Naive B cell (primary cell): ENCODE measurements at regions not wholly inside any gene's neighbourhood (a gene's known extent, or its start where the extent isn't known, plus 50 kb on each side); places are given as distances from the start of the nearest gene placed in this dataset.
"Not testable (repeated sequence)": the region's sequence is repeated elsewhere in the genome, so short reads cannot be mapped to it uniquely, and the experiment has no call there.

Source experiments
- ATAC-seq, 2 donors: fragments of 150-1000 bp; cut with Tn5 transposase; 2 replicates each; pipeline ENCODE4 v1.10.0; 2021; ENCODE audit warnings: low read depth in 2 of 2, mild to moderate bottlenecking in 2 of 2, moderate library complexity in 2 of 2
- DNase-seq: peaks from one replicate; pipeline ENCODE4 v3.0.0; 2022
- H3K27ac Mint-ChIP-seq, 6 donors: one replicate each; pipeline ENCODE4 v1.8.0; 2020 to 2022; ENCODE audit warnings: mild to moderate bottlenecking in 6 of 6, mixed read lengths in 6 of 6, moderate library complexity in 5 of 6, inconsistent platforms in 2 of 6
- H3K27me3 Mint-ChIP-seq, 3 donors: one replicate each; pipeline ENCODE4 v1.8.0; 2021 to 2022; ENCODE audit warnings: mixed read lengths in 3 of 3, mild to moderate bottlenecking in 1 of 3
- H3K36me3 Mint-ChIP-seq, 2 donors: one replicate each; pipeline ENCODE4 v1.8.0; 2020 to 2022; ENCODE audit warnings: mixed read lengths in 2 of 2, inconsistent platforms in 1 of 2, mild to moderate bottlenecking in 1 of 2
- H3K4me1 Mint-ChIP-seq, 3 donors: one replicate each; pipeline ENCODE4 v1.8.0; 2020 to 2022; ENCODE audit warnings: mixed read lengths in 3 of 3, inconsistent platforms in 1 of 3, mild to moderate bottlenecking in 1 of 3, moderate library complexity in 1 of 3
- H3K4me3 Mint-ChIP-seq, 8 donors: one replicate each; pipeline ENCODE4 v1.8.0; 2020 to 2022; ENCODE audit warnings: mild to moderate bottlenecking in 8 of 8, mixed read lengths in 8 of 8, moderate library complexity in 8 of 8, inconsistent platforms in 2 of 8
- H3K9me3 Mint-ChIP-seq, 7 donors: one replicate each; pipeline ENCODE4 v1.8.0; 2020 to 2022; ENCODE audit warnings: mixed read lengths in 7 of 7, mild to moderate bottlenecking in 5 of 7, inconsistent platforms in 2 of 7, moderate library complexity in 1 of 7

DNA sequence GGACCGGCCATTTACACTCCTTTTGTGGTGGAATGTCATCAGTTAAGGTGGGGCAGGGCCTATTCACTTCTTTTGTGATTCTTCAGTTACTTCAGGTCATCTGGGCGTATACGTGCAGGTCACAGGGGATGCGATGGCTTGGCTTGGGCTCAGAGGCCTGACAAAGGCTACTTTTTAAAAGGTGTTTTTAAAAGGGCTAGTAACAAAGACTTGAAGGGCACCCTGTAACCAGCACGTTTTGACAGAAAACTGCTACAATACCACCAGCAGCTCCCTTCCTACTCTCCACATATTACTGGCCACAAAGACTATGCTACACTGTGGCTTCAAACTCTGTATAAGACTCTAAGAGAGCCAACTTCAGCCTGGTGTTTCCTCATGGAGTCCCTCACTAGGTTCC lies 151.6 kb upstream of the KCTD3 start:
- H3K36me3 Mint-ChIP-seq, DNase-seq, H3K27me3 Mint-ChIP-seq, H3K27ac Mint-ChIP-seq, H3K4me1 Mint-ChIP-seq, H3K4me3 Mint-ChIP-seq, ATAC-seq: not testable (repeated sequence)
- H3K9me3 Mint-ChIP-seq, result peaks cover 0 to 15% (median 0%) of the 10 kb centered on the region in 7 donors

DNA sequence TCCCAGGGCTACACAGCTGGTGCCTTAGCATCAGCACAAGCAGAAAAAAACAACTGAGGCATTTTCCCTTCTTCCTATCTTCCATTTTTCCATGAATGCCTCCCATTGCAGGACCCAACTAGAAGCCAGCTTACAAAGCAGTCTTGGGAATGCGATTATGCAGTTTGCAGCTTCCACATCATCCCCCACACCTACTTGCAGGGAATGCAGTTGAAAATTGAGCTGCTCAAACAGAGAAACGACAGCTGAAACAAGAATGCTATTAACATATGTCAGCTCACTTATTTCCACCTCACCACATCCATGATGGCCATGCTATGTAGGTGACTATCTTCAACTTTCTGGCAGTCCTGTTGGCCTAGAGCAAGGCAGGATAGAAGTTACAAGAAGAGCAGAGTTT lies 150.6 kb upstream of the KCTD3 start:
- Mint-ChIP-seq H3K4me1 (no peaks in the 10 kb centered on the region), H3K4me3 (no peak overlapping the region), H3K9me3 (peaks cover 0 to 13% (median 0%) of the 10 kb centered on the region in 7 donors), H3K27me3 (no peaks in the 10 kb centered on the region), H3K36me3 (no peaks in the 10 kb centered on the region), H3K27ac (no peak overlapping the region)
- ATAC-seq, result no peak
- no peak for DNase-seq

DNA sequence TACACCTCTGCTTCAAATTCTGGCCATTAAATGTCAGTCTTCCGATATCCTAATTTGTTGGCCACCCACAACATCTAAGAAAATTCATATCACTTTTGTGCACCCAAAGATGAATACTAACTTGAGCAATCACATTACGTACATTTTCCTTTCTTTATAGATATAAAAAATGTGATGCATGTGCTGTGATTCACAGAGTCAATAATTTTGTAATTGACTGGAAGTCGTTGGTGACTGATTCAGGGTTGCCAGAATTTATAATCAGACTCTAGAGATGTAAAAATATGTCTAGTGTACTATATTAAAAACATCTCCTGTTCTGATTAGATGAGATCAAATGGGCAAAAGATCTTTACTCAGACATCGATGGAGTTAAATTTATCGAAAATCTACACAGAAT lies 150.0 kb upstream of the KCTD3 start:
- H3K27me3 Mint-ChIP-seq, result no peaks in the 10 kb centered on the region
- H3K36me3 Mint-ChIP-seq, result no peaks in the 10 kb centered on the region
- no peaks in the 10 kb centered on the region for H3K4me1 Mint-ChIP-seq
- no peak for DNase-seq
- H3K4me3 Mint-ChIP-seq, result no peak overlapping the region
- peaks cover 0 to 7% (median 0%) of the 10 kb centered on the region in 7 donors for H3K9me3 Mint-ChIP-seq
- no peak for ATAC-seq
- H3K27ac Mint-ChIP-seq, result no peak overlapping the region

DNA sequence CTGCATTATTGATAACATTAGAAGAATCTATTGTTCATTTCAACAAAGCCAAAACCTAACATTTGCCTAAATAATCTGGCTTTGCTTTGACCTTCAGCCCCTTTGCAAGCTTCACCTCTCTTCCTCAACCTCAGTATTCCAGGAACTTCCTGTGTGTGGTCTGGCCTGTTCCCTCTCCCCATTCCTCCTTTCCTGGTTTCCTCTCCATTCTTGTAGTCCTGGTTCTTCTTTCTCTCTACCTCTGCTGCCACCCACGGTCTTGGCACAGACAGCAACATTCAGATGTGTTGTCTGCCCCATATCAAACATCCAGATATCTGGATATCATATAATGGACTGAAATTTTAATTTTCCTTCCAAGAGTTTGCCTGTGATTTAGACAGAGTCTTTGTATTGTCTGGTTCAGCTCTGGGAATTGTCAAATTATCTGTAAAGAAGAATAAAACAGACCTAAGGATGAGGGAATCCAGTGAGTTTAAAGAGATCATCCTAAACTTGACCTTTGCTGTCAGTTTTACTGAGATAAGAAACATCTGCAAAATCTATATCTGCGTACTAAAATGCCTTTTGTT lies 148.1 kb upstream of the KCTD3 start:
- Mint-ChIP-seq H3K36me3 (no peaks in the 10 kb centered on the region), H3K27ac (no peak overlapping the region), H3K9me3 (peaks cover 0 to 4% (median 0%) of the 10 kb centered on the region in 7 donors), H3K27me3 (no peaks in the 10 kb centered on the region), H3K4me3 (no peak overlapping the region), H3K4me1 (no peaks in the 10 kb centered on the region)
- DNase-seq (no peak), ATAC-seq (no peak)

DNA sequence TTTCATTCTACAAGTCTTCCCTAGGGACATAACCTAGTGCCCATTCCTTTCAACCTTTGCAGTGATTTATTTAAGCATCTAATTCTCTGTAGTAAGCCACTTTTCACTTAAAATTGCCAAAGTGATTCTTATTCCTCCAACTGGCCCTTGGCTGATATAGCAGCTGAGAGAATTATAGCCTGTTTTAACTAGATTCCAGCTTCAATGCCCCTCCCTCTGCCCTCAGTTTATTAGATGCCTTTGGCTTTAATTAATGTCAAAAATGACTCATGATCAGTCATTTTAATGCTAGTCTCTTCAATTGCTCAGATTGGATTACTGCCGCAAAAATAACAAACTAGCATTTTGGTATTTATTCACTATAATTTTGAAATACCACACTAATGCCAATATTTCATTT lies 145.4 kb upstream of the KCTD3 start:
- no peaks in the 10 kb centered on the region for H3K36me3 Mint-ChIP-seq
- no peaks in the 10 kb centered on the region for H3K27me3 Mint-ChIP-seq
- DNase-seq (no peak), ATAC-seq (no peak)
- no peak overlapping the region for H3K4me3 Mint-ChIP-seq
- H3K4me1 Mint-ChIP-seq, result no peaks in the 10 kb centered on the region
- H3K27ac Mint-ChIP-seq, result no peak overlapping the region
- peaks cover 0 to 7% (median 0%) of the 10 kb centered on the region in 7 donors for H3K9me3 Mint-ChIP-seq

DNA sequence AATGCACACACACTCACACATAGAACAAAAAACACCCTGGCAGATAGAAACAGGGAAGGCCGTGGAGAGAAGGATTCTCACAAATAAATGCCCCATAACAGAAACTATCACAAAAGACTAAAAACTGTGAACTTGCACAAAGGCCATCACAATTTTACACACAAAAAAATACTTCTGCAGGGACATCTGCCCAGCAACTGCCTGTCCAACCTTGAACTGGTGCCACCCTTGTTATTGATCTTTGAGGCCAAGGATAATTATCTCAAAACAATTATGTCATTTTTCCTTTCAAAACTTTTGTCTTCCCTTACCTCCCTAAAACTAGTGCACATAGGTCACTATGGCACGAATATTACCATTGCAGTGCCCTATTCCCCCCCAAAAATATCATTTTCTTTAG lies 143.8 kb upstream of the KCTD3 start:
- Mint-ChIP-seq H3K36me3 (no peaks in the 10 kb centered on the region), H3K9me3 (peaks cover 0 to 22% (median 3%) of the 10 kb centered on the region in 7 donors), H3K27me3 (no peaks in the 10 kb centered on the region), H3K4me3 (no peak overlapping the region), H3K4me1 (no peaks in the 10 kb centered on the region), H3K27ac (no peak overlapping the region)
- ATAC-seq (no peak), DNase-seq (no peak)

DNA sequence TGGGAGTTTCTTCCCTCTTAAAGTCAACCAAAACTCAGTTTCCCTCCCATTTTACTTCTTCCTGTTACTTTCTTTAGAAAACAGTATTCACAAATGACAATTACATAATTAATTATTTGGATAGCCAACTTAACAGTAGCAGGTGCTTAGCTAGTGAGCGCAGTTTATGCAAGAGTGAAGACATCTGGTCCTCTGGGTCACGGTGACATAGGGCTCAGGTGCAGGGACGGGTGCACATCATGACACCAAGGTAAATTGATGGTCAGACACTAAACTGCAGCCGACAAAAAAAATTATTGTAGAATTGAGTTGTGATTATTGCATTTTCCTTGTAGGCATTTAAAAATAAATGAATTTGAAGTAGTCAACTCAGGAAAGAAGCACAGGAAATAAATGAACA lies 142.0 kb upstream of the KCTD3 start:
- no peak overlapping the region for H3K4me3 Mint-ChIP-seq
- ATAC-seq (no peak), DNase-seq (no peak)
- H3K9me3 Mint-ChIP-seq, result peaks cover 0 to 30% (median 4%) of the 10 kb centered on the region in 7 donors
- no peaks in the 10 kb centered on the region for H3K36me3 Mint-ChIP-seq
- H3K27me3 Mint-ChIP-seq, result no peaks in the 10 kb centered on the region
- H3K27ac Mint-ChIP-seq, result no peak overlapping the region
- H3K4me1 Mint-ChIP-seq, result no peaks in the 10 kb centered on the region

DNA sequence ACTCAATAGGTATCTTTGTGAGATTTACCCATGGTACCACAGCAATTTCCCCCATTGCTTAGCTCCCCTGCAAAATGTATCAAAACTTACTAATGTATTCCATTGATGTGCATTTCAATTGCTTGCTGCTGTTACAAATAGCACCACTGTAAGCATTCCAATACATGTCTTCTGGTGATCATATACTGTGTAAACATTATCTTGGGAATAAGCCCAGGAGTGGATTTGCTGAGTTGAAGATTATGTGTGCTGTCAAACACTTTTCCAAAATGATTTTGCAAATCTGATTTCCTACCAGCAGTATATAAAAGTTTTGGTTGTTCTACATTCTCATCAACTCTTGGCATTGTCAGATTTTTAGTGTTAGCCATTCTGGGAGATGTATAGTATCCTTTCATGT lies 141.0 kb upstream of the KCTD3 start:
- H3K4me3 Mint-ChIP-seq, result no peak overlapping the region
- no peaks in the 10 kb centered on the region for H3K4me1 Mint-ChIP-seq
- ATAC-seq, result no peak
- DNase-seq, result no peak
- no peaks in the 10 kb centered on the region for H3K27me3 Mint-ChIP-seq
- H3K36me3 Mint-ChIP-seq, result no peaks in the 10 kb centered on the region
- H3K9me3 Mint-ChIP-seq, result peaks cover 0 to 30% (median 5%) of the 10 kb centered on the region in 7 donors
- H3K27ac Mint-ChIP-seq, result no peak overlapping the region

DNA sequence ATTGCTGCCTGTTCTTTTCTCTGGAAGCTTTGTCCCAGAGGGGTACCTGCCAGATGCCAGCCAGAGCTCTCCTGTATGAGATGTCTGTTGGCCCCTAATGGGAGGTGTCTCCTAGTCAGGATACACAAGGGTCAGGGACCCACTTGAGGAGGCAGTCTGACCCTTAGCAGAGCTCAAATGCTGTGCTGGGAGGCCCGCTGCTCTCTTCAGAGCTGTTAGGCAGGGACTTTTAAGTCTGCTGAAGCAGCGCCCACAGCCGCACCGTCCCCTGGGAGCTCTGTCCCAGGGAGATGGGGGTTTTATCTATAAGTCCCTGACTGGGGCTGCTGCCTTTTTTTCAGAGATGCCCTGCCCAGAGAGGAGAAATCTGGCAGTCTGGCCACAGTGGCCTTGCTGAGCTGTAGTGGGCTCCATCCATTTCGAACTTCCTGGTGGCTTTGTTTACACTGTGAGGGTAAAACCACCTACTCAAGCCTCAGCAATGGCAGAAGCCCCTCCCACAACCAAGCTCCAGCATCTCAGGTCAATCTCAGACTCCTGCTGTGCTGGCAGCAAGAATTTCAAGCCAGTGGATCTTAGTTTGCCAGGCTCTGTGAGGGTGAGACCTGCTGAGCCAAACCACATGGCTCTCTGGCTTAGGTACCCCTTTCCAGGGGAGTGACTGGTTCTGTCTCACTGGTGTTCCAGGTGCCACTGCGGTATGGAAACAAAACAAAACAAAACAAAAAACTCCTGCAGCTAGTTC lies 134.4 kb upstream of the KCTD3 start:
- H3K9me3 Mint-ChIP-seq, result peaks cover 0 to 22% (median 7%) of the 10 kb centered on the region in 7 donors
- H3K27ac Mint-ChIP-seq, DNase-seq, H3K4me1 Mint-ChIP-seq, ATAC-seq, H3K4me3 Mint-ChIP-seq, H3K36me3 Mint-ChIP-seq, H3K27me3 Mint-ChIP-seq: not testable (repeated sequence)

DNA sequence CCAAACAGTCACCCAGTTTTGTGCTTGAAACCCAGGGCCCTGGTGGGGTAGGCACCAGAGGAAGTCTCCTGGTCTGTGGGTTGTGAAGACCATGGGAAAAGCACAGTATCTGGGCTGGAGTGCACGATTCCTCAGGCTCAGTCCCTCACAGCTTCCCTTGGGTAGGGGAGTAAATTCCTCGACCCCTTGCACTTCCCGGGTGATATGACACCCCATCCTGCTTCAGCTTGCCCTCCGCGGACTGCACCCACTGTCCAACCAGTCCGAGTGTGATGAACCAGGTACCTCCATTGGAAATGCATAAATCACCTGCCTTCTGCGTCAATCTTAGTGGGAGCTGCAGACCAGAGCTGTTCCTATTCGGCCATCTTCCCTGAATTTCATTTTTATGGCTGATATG lies 133.9 kb upstream of the KCTD3 start:
- Mint-ChIP-seq H3K4me3 (no peak overlapping the region), H3K36me3 (no peaks in the 10 kb centered on the region), H3K9me3 (peaks cover 0 to 21% (median 7%) of the 10 kb centered on the region in 7 donors), H3K4me1 (no peaks in the 10 kb centered on the region), H3K27ac (no peak overlapping the region), H3K27me3 (no peaks in the 10 kb centered on the region)
- no peak for ATAC-seq
- DNase-seq, result no peak

DNA sequence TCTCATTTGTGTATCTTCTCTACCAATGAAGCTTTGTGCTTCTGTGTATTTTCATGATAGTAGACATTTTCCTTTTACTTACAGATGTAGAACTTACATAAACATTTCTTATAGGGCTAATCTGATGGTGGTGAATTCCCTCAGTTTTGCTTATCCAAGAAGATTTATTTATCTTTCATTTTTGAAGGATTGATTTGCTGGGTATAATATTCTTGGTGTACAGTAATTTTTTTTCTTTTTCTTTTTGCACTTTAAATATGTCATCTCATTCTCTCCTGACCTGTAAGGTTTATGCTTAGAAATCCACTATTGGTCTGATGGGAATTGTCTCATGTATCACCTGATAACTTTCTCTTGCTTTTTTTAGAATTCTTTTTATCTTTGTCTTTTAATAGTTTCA lies 127.6 kb upstream of the KCTD3 start:
- peaks cover 18 to 44% (median 25%) of the 10 kb centered on the region in 7 donors for H3K9me3 Mint-ChIP-seq
- no peak for DNase-seq
- H3K27ac Mint-ChIP-seq, result no peak overlapping the region
- no peak for ATAC-seq
- no peaks in the 10 kb centered on the region for H3K4me1 Mint-ChIP-seq
- no peaks in the 10 kb centered on the region for H3K36me3 Mint-ChIP-seq
- H3K4me3 Mint-ChIP-seq, result no peak overlapping the region
- no peaks in the 10 kb centered on the region for H3K27me3 Mint-ChIP-seq

DNA sequence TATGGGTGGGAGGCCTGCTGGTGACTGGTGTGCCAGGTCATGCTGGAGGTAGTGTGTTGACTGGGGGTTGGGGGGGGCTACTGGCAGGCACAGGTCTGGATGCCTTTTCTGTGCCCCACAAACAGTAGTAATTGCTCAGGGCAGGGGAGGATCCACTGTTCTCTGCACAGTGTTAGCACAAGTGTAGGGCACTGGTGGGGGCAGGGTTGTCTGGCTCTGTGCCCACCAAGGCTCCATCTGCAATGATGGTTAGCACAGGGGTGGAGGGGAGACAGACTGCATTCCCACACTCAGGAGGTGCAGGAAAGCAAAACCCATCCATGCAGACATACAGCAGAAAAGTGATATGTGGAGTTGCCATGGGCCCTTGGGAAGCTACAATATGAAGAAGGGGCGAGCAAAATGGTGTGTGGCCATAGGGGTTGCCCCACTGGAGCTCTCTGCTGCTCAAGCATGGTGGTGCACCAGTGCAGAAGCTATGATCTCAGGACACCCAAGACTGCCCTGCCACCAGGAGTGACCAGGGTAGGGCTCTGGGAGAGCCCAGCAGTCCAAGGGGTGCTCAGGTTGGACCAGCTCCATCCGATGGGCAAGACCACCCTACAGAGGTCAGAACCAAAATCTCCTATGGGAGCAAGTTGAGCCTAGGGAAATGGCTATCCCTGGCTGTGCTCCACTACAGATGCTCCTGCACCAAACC lies 122.2 kb upstream of the KCTD3 start:
- ATAC-seq (no peak), DNase-seq (no peak)
- Mint-ChIP-seq H3K36me3 (no peaks in the 10 kb centered on the region), H3K27me3 (no peaks in the 10 kb centered on the region), H3K27ac (no peak overlapping the region), H3K4me1 (no peaks in the 10 kb centered on the region), H3K4me3 (no peak overlapping the region), H3K9me3 (peaks cover 4 to 22% (median 14%) of the 10 kb centered on the region in 7 donors)

DNA sequence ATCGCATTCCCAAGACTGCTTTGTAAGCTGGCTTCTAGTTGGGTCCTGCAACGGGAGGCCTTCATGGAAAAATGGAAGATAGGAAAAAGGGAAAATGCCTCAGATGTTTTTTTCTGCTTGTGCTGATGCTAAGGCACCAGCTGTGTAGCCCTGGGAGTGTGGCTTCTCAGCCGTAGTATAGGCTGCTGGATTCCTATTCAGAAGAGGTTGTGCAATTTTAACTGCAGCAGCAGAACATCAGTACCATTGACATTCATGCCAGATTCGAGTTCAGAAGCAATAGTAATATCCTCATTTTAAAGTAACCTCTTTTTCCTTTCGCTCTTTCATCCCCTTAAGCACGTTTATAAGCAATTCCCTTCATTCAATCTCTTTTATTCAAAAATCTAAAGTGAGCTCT lies 119.1 kb upstream of the KCTD3 start:
- DNase-seq, H3K36me3 Mint-ChIP-seq, H3K27me3 Mint-ChIP-seq, H3K4me3 Mint-ChIP-seq, H3K4me1 Mint-ChIP-seq, ATAC-seq, H3K27ac Mint-ChIP-seq: not testable (repeated sequence)
- H3K9me3 Mint-ChIP-seq, result peaks cover 0 to 11% (median 4%) of the 10 kb centered on the region in 7 donors

DNA sequence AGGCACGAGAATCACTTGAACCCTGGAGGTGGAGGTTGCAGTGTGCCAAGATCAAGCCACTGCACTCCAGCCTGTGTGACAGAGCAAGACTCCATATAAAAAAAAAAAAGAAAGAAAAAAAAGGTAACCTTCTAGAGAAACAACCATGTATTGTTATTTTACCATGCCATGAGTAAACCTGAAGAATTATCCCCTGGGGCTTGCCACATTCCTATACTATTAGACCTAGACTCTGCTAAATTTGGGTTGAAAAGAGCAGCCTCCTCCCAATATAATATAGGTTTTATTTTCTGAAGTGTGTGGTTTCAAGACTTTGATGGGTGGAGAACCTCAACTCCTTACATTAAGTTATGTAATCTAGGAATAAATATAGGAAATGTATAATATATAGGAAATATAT lies 118.0 kb upstream of the KCTD3 start:
- H3K9me3 Mint-ChIP-seq, result not testable (repeated sequence)

More for the DNA sequence above, 118.0 kb upstream of the KCTD3 start:
- not testable (repeated sequence) for H3K27me3 Mint-ChIP-seq, H3K4me1 Mint-ChIP-seq, DNase-seq, H3K36me3 Mint-ChIP-seq, ATAC-seq, H3K27ac Mint-ChIP-seq, H3K4me3 Mint-ChIP-seq
